ENCODE measurements at regions not wholly inside any gene's neighbourhood (a gene's known extent, or its start where the extent isn't known, plus 50 kb on each side); places are given as distances from the start of the nearest gene placed in this dataset.

DNA sequence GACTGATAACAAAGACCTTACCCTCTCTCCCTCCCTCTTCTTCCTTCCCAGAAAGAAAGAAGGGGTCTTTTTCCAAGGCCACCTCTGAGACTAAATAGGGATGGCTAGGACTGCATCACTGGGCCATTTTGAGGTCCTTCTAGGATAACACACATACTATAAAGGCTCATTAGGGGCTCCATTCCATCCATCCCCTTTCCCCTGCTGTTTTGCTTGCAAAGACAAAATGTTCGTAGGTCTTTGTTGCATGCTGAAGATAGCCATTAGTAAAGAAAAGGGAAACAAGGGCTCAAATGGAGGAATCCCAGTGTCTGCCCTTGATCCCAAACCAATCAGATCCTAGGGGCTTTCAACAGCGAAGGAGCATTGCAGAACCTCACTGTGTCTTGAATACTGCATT lies 344.3 kb downstream of the CYP26B1 start:
- no peak for TF ChIP-seq POLR2A (IDR thresholded peaks at IDR 0.05; ENCODE audit: control extremely low read depth in 1 of 2, low read depth in 2 of 2, low read length in 2 of 2)
- TF ChIP-seq JUND (IDR thresholded peaks at IDR 0.05; ENCODE audit: low read length) = no peak
